Urinary bladder (tissue), 3 donors: ENCODE measurements at regions not wholly inside any gene's neighbourhood (a gene's known extent, or its start where the extent isn't known, plus 50 kb on each side); places are given as distances from the start of the nearest gene placed in this dataset.

Source experiments
- DNase-seq: peaks from one replicate; pipeline ENCODE4 v3.0.0-alpha.2; 2015; ENCODE audit errors: extremely low spot score
- H3K27ac ChIP-seq: one replicate; pipeline ENCODE4 v1.5.1; 2013; ENCODE audit warnings: low read depth, mild to moderate bottlenecking, moderate library complexity
- H3K36me3 ChIP-seq: one replicate; pipeline ENCODE4 v1.6.1; 2013; ENCODE audit warnings: mild to moderate bottlenecking, moderate library complexity; ENCODE audit not compliant: insufficient read depth
- H3K4me1 ChIP-seq: one replicate; pipeline ENCODE4 v1.6.1; 2013; ENCODE audit warnings: mild to moderate bottlenecking, moderate library complexity; ENCODE audit not compliant: insufficient read depth
- H3K4me3 ChIP-seq: one replicate; pipeline ENCODE4 v1.5.1; 2013; ENCODE audit warnings: low read depth, low read length
- WGBS: extraction: QIAGEN DNeasy Blood & Tissue Kit; methylation state at CpG from one replicate; pipeline ENCODE4 v1.1.7; 2013; 5-methylcytosine and 5-hydroxymethylcytosine counted together
- donor health status: healthy with polysubstance abuse.
- donor health status: healthy.

DNA sequence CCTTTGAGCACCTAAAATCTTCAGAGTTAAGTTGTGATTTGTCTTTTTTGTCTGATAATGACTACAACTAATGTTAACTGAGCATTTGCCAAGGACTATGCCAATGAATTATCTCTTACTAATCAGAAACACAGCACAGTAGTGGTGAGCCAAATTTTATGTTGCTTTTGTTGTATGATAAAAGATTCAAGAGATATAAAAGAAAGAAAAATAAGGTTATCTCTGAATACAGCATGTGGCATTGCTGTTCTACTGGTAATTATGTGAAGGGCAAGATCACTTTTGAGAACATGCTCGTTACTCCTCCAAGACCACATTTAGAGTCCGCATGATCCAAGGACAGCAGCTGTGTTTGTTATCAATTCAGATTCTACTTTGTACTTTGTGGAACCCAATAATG, 133.4 kb upstream of the MYLIP start:
- H3K36me3 ChIP-seq: no peaks in the 10 kb centered on the region
- DNase-seq: no peak
- WGBS: 89% methylated on average over 2 of the region's 2 CpGs
- no peaks in the 10 kb centered on the region for H3K4me1 ChIP-seq
- no peak overlapping the region for H3K27ac ChIP-seq
- no peak overlapping the region for H3K4me3 ChIP-seq

GRCh38 chr6:15994814-15995459, 133.9 kb upstream of the MYLIP start:
- WGBS: 69% methylated on average over 8 of the region's 8 CpGs
- Histone ChIP-seq H3K4me3 (no peak overlapping the region), H3K36me3 (no peaks in the 10 kb centered on the region), H3K4me1 (no peaks in the 10 kb centered on the region), H3K27ac (no peak overlapping the region)
- DNase-seq: no peak

DNA sequence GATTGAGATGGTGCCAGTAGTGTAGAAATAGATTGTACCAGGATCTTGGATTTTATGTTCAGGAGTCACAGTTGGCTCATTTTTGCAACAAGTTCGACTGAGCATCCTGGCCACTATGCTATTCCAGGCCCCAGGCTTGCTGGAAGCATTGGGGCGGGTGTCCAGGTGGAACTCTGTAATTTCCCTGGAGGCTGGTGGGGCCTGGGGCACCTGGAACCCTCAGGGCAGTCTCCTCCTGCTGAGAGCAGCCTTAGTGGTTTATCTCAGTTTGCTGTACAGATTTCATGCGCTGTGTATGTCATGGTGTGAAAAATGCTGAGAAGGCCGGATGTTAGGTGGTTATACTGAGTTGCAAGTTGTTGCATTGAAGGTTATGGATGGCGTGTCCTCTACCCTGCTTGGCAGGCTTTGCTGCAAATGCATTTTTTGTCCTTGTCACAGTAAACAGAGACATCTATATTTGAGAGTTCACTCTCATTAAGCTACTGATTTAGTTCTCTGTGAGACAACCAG, 135.1 kb upstream of the MYLIP start:
- WGBS: 94% methylated on average over 5 of the region's 5 CpGs
- no peak for DNase-seq
- H3K27ac ChIP-seq: no peak overlapping the region

GRCh38 chr6:15990179-15990578, 138.7 kb upstream of the MYLIP start:
- WGBS: 93% methylated on average over 2 of the region's 2 CpGs
- H3K36me3 ChIP-seq: no peaks in the 10 kb centered on the region
- no peaks in the 10 kb centered on the region for H3K4me1 ChIP-seq
- DNase-seq: no peak
- no peak overlapping the region for H3K27ac ChIP-seq
- no peak overlapping the region for H3K4me3 ChIP-seq

More for the DNA sequence above, 135.1 kb upstream of the MYLIP start:
- H3K4me3 ChIP-seq: no peak overlapping the region
- H3K36me3 ChIP-seq: no peaks in the 10 kb centered on the region
- no peaks in the 10 kb centered on the region for H3K4me1 ChIP-seq

GRCh38 chr6:15989397-15989796, 139.5 kb upstream of the MYLIP start:
- Histone ChIP-seq H3K36me3 (no peaks in the 10 kb centered on the region), H3K4me1 (no peaks in the 10 kb centered on the region), H3K27ac (no peak overlapping the region), H3K4me3 (no peak overlapping the region)
- 95% methylated on average over 2 of the region's 2 CpGs for WGBS
- DNase-seq: no peak

- H3K27ac ChIP-seq: no peak overlapping the region
- no peaks in the 10 kb centered on the region for H3K4me1 ChIP-seq
- 45% methylated on average over 6 of the region's 6 CpGs for WGBS
- H3K4me3 ChIP-seq: no peak overlapping the region
- no peaks in the 10 kb centered on the region for H3K36me3 ChIP-seq
- DNase-seq: no peak
Measured at GRCh38 chr6:15987569-15987968, 141.3 kb upstream of the MYLIP start.

- H3K27ac ChIP-seq: no peak overlapping the region
- WGBS: 87% methylated on average over 5 of the region's 5 CpGs
- DNase-seq: no peak
- H3K36me3 ChIP-seq: no peaks in the 10 kb centered on the region
- no peaks in the 10 kb centered on the region for H3K4me1 ChIP-seq
- no peak overlapping the region for H3K4me3 ChIP-seq
Measured at GRCh38 chr6:15986027-15986629, 142.8 kb upstream of the MYLIP start.

DNA sequence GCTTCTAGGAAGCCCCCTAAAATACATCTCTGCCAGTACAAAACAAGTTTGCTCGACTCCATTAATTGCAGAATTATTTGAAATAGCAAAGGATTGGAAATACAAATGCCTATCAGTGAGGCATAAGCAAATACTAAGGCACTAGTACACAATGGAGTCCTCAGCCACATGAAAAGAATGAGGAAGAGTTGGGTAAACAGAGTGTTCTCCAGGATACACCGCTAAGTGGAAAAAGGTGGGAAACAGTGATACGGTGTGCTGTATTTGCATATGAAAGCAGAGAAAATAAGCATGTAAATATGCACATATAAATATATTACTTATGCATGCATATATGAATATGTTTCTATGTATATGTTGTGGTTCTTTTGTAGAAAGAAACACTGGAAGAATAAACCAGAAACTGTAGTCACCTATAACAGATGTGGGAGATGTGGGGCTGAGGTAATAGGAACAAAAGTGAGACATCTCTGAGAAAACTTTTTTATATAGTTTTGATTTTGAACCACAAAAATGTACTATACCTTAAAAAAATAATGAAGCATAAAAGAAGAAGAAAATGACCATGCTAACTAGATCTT, 143.4 kb upstream of the MYLIP start:
- Histone ChIP-seq H3K4me1 (no peaks in the 10 kb centered on the region), H3K36me3 (no peaks in the 10 kb centered on the region), H3K27ac (no peak overlapping the region), H3K4me3 (no peak overlapping the region)
- DNase-seq: no peak
- WGBS: 84% methylated on average over 3 of the region's 3 CpGs

- 96% methylated on average over 9 of the region's 9 CpGs for WGBS
- DNase-seq: no peak
- Histone ChIP-seq H3K4me3 (no peak overlapping the region), H3K27ac (no peak overlapping the region), H3K36me3 (no peaks in the 10 kb centered on the region), H3K4me1 (no peaks in the 10 kb centered on the region)
Measured at GRCh38 chr6:15981956-15982355, 146.9 kb upstream of the MYLIP start.

- DNase-seq: no peak
- Histone ChIP-seq H3K4me1 (no peaks in the 10 kb centered on the region), H3K36me3 (no peaks in the 10 kb centered on the region), H3K27ac (no peak overlapping the region), H3K4me3 (no peak overlapping the region)
- WGBS: 87% methylated on average over 4 of the region's 4 CpGs
Measured at GRCh38 chr6:15980801-15981200, 148.1 kb upstream of the MYLIP start.

- Histone ChIP-seq H3K4me1 (no peaks in the 10 kb centered on the region), H3K4me3 (no peak overlapping the region), H3K27ac (no peak overlapping the region), H3K36me3 (no peaks in the 10 kb centered on the region)
- DNase-seq: no peak
Measured at GRCh38 chr6:15978426-15978825, 150.5 kb upstream of the MYLIP start.

- H3K4me3 ChIP-seq: no peak overlapping the region
- DNase-seq: no peak
Measured at GRCh38 chr6:15977050-15977449, 151.8 kb upstream of the MYLIP start.

GRCh38 chr6:15974817-15975216, 154.1 kb upstream of the MYLIP start:
- H3K4me3 ChIP-seq: no peak overlapping the region
- DNase-seq: no peak
- H3K36me3 ChIP-seq: no peaks in the 10 kb centered on the region
- H3K27ac ChIP-seq: no peak overlapping the region
- H3K4me1 ChIP-seq: no peaks in the 10 kb centered on the region
- WGBS: 76% methylated on average over 2 of the region's 2 CpGs

More at GRCh38 chr6:15977050-15977449, 151.8 kb upstream of the MYLIP start:
- no peaks in the 10 kb centered on the region for H3K4me1 ChIP-seq
- 92% methylated on average over 2 of the region's 2 CpGs for WGBS
- H3K36me3 ChIP-seq: no peaks in the 10 kb centered on the region
- H3K27ac ChIP-seq: no peak overlapping the region

GRCh38 chr6:15970517-15970916, 158.4 kb upstream of the MYLIP start:
- Histone ChIP-seq H3K4me1 (no peaks in the 10 kb centered on the region), H3K27ac (no peak overlapping the region), H3K4me3 (no peak overlapping the region), H3K36me3 (no peaks in the 10 kb centered on the region)
- DNase-seq: no peak
- WGBS: 39% methylated on average over 3 of the region's 3 CpGs
